ES-I3 (cell line): ENCODE measurements at regions not wholly inside any gene's neighbourhood (a gene's known extent, or its start where the extent isn't known, plus 50 kb on each side); places are given as distances from the start of the nearest gene placed in this dataset.
"Not testable (repeated sequence)": the region's sequence is repeated elsewhere in the genome, so short reads cannot be mapped to it uniquely, and the experiment has no call there.

ENCODE experiments used
- H3K36me3 ChIP-seq: 2 replicates; pipeline ENCODE4 v1.6.1; 2013; ENCODE audit warnings: mild to moderate bottlenecking, low read length, control low read depth, moderate library complexity; ENCODE audit not compliant: insufficient read depth
- H3K4me1 ChIP-seq: 2 replicates; pipeline ENCODE4 v1.6.1; 2013; ENCODE audit warnings: mild to moderate bottlenecking, control low read depth, low read length; ENCODE audit not compliant: insufficient read depth
- H3K9ac ChIP-seq: 2 replicates; pipeline ENCODE4 v1.6.1; 2013; ENCODE audit warnings: low read depth, mild to moderate bottlenecking, low read length, moderate library complexity
- H3K9me3 ChIP-seq: 2 replicates; pipeline ENCODE4 v1.6.1; 2013; ENCODE audit warnings: mild to moderate bottlenecking, low read length, moderate library complexity; ENCODE audit not compliant: control insufficient read depth, insufficient read depth

DNA sequence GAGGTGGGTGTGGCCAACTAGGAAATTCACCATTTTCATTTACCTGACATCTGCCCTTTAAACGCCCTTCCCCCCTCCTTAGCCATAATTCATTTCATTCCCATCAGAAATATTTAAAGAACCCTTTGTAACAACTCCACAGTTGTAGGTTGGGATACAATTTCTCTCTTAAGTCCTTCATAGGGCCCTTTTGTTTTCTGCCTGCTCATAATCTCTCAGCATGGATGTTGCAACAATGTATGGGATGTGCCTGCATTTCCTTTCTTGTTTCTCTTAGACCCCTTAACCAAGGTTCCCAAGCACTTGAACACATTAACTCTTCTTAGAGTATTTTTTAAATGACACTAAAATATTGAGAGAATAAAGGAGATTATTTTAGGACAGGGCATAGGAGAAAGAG is 51.7 kb upstream of the MYO10 start:
- no peaks in the 10 kb centered on the region for H3K36me3 ChIP-seq
- no peaks in the 10 kb centered on the region for H3K4me1 ChIP-seq
- no peak overlapping the region for H3K9ac ChIP-seq
- H3K9me3 ChIP-seq, result no peaks in the 10 kb centered on the region

GRCh38 chr5:16990817-16991520 is 54.9 kb upstream of the MYO10 start:
- not testable (repeated sequence) for H3K9ac ChIP-seq, H3K36me3 ChIP-seq, H3K9me3 ChIP-seq
- peaks cover 18% of the 10 kb centered on the region; the same call in 1 of the 2 replicates for H3K4me1 ChIP-seq

DNA sequence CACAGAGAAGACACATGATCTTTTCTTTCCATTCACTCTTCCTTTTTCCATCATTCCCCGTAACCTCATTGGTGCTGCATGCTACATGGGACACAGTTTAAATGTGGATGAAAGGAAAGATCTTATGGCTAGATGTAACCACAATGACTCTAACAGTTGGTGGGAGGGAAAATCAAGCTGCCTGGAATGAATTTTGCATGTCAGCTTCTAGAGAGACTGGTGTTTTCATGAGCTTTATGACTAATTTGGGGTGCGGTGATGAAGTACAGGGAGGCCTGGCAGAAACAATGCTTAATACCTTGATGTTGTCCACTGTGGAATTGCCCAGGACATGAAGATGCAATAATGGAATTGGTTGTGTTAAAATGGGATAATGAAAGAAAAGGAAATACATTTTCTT is 55.9 kb upstream of the MYO10 start:
- Histone ChIP-seq H3K36me3 (no peaks in the 10 kb centered on the region), H3K9ac (no peak overlapping the region)

DNA sequence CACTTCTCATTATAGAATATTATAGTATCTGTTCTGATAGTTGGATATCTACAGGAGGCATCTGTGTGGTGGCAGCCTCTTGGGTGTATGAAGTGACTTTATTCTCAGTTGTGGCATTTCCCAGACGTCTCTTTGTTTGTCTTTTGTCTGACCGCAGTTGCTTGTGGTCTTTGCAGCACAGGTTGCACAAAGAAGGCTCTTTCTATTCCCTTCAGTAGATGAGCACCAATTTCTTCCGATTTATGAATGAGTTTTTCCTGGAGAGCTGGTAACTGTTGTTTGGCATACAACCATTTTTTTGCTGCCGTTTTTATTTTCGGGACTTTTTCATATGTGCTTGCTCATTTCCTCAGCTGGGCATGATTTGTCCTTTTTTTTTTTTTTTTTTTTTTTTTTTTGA is 56.4 kb upstream of the MYO10 start:
- no peaks in the 10 kb centered on the region for H3K9me3 ChIP-seq
- H3K36me3 ChIP-seq, result no peaks in the 10 kb centered on the region
- H3K4me1 ChIP-seq, result peaks cover 18% of the 10 kb centered on the region; the same call in 1 of the 2 replicates
- H3K9ac ChIP-seq, result no peak overlapping the region

More for the DNA sequence above, 55.9 kb upstream of the MYO10 start:
- H3K4me1 ChIP-seq, result peaks cover 18% of the 10 kb centered on the region; the same call in 1 of the 2 replicates
- no peaks in the 10 kb centered on the region for H3K9me3 ChIP-seq

DNA sequence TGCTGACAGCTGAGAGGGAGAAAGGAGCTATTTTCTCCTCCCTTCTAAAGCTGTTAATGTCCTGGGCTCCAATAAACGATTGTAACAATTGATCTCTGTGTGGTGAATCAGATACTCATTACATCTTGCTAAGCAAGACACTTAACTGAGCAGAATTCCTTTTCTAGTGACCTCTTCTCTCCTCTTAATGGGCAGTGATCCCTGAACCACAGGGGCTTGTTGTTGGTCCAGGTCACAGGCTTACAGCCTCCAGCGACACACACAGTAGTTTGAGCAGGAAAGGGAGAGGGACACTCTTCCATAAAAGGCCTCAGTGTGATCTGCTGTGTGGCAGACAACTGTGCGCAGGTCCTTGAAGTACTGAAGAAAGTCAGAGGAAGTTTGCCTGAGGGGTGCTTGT is 58.5 kb upstream of the MYO10 start:
- Histone ChIP-seq H3K9me3 (no peaks in the 10 kb centered on the region), H3K36me3 (no peaks in the 10 kb centered on the region), H3K4me1 (peaks cover 18% of the 10 kb centered on the region; the same call in 1 of the 2 replicates), H3K9ac (no peak overlapping the region)

DNA sequence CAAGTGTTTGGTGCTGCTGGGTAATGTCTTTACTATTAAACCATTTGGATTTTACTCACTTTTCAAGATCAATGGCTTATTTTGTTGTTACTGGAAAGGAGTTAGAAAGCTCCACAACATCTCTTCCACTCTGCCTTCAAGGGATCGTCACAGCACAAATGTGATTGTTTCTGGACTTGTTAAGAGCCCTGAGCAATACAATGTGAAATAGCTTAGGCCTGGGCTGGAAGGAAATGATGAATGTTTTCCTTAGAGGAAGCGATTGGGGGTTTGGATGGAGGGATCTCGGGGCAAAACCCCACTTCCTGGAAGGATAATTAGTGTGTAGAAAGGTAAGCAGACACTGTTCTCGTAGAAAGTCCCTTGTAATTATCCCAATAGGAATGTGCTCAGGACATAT is 59.3 kb upstream of the MYO10 start:
- H3K36me3 ChIP-seq, result no peaks in the 10 kb centered on the region
- H3K9ac ChIP-seq, result no peak overlapping the region
- peaks cover 18% of the 10 kb centered on the region; the same call in 1 of the 2 replicates for H3K4me1 ChIP-seq
- H3K9me3 ChIP-seq, result no peaks in the 10 kb centered on the region

DNA sequence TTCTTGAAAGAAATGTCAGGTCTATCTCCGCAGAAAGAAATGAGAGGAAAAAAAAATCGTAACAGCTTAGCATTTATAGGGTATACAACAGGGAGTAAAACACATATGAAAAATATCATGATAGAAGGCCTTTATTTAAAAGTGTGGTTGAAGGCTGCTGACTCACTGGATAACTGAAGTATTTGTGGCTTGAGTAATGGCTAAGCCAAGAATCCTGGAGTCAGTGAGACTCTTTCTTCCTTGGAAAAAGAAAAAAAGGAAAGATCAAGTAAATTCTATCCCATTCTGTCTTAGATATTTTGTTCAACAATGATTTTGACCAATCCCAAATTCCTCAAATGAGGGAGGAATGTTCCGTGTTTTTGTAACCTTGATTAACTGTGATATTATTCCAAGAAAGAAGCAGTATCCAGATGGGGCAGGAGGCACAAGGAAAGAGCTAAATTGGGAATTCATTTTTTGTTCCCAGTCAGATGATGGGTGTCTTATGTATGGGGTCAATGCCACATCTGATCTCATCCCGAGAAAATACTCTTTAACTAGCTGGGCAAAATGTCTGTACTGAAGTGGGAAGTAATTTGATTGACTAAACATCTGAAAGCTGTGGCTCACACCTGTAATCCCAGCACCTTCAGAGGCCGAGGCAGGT is 64.3 kb upstream of the MYO10 start:
- H3K36me3 ChIP-seq, result no peaks in the 10 kb centered on the region
- no peak overlapping the region for H3K9ac ChIP-seq
- H3K4me1 ChIP-seq, result peaks cover 4% of the 10 kb centered on the region; the same call in 1 of the 2 replicates
- H3K9me3 ChIP-seq, result no peaks in the 10 kb centered on the region

DNA sequence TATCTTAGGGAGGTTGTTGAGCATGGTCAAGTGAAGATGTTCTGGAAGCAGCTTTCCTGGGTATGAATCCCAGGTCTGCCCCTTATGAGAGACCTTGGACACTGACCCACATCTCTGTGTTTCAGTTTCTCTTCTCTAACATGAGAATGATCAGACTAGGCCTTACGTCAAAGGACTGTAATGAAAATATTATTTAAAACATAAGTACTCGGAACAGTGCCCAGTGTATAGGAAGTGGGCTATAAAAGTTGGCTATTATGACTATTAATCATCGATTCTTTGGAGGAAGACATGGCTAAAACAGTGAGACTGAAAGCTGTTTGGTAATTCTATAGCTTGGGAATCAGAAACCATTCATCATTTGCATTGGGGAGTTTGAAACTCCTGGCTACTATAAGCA is 65.3 kb upstream of the MYO10 start:
- Histone ChIP-seq H3K9me3 (no peaks in the 10 kb centered on the region), H3K36me3 (no peaks in the 10 kb centered on the region), H3K9ac (no peak overlapping the region), H3K4me1 (no peaks in the 10 kb centered on the region)

- Histone ChIP-seq H3K9ac (no peak overlapping the region), H3K9me3 (no peaks in the 10 kb centered on the region), H3K4me1 (no peaks in the 10 kb centered on the region), H3K36me3 (no peaks in the 10 kb centered on the region)
These were observed 68.5 kb upstream of the MYO10 start for GRCh38 chr5:17004441-17005106.

- H3K9me3 ChIP-seq, result no peaks in the 10 kb centered on the region
- H3K36me3 ChIP-seq, result no peaks in the 10 kb centered on the region
- H3K4me1 ChIP-seq, result no peaks in the 10 kb centered on the region
- no peak overlapping the region for H3K9ac ChIP-seq
These were observed 69.2 kb upstream of the MYO10 start for GRCh38 chr5:17005107-17005828.

GRCh38 chr5:17012289-17012688 is 76.2 kb upstream of the MYO10 start:
- Histone ChIP-seq H3K4me1 (no peaks in the 10 kb centered on the region), H3K36me3 (no peaks in the 10 kb centered on the region), H3K9ac (no peak overlapping the region), H3K9me3 (no peaks in the 10 kb centered on the region)

DNA sequence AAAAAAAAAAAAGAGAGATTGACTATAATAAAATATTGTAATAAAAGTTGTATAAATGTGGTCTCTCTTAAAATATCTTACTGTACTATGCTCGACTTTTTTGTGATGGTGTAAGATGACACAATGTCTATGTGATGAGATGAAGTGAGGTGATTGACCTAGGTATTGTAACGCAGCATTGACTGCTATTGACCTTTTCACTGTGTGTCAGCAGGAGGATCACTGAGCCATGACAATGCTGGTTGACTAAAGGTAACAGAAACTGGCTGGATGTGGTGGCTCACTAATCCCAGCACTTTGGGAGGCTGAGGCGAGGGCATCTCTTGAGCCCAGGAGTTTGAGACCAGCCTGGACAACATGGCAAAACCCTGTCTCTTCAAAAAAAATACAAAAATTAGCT is 78.6 kb upstream of the MYO10 start:
- H3K36me3 ChIP-seq, result no peaks in the 10 kb centered on the region
- no peaks in the 10 kb centered on the region for H3K4me1 ChIP-seq
- H3K9ac ChIP-seq, result no peak overlapping the region
- H3K9me3 ChIP-seq, result no peaks in the 10 kb centered on the region

GRCh38 chr5:17018871-17019270 is 82.8 kb upstream of the MYO10 start:
- no peaks in the 10 kb centered on the region for H3K36me3 ChIP-seq
- H3K9ac ChIP-seq, result no peak overlapping the region
- peaks cover 8% of the 10 kb centered on the region; the same call in 1 of the 2 replicates for H3K4me1 ChIP-seq
- no peaks in the 10 kb centered on the region for H3K9me3 ChIP-seq

DNA sequence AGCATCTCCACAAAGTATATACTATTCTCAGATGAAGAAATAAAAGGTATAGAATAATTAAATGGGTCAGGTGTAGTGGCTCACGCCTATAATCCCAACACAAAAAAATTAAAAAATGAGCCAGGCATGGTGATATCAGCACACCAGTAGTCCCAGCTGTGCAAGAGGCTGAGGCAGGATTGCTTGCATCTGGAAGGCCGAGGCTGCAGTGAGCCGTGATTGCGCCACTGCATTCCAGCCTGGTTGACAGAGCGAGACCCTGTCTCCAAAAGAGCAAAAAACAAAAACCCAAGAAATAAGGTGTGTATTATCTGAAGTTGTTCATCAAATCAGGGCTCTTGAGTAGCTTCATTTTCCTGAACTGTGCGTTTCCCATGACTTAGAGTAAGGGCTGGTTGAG is 83.2 kb upstream of the MYO10 start:
- no peaks in the 10 kb centered on the region for H3K9me3 ChIP-seq
- H3K9ac ChIP-seq, result no peak overlapping the region
- H3K36me3 ChIP-seq, result no peaks in the 10 kb centered on the region
- peaks cover 8% of the 10 kb centered on the region; the same call in 1 of the 2 replicates for H3K4me1 ChIP-seq
